ENCODE measurements at regions not wholly inside any gene's neighbourhood (a gene's known extent, or its start where the extent isn't known, plus 50 kb on each side); places are given as distances from the start of the nearest gene placed in this dataset.

DNA sequence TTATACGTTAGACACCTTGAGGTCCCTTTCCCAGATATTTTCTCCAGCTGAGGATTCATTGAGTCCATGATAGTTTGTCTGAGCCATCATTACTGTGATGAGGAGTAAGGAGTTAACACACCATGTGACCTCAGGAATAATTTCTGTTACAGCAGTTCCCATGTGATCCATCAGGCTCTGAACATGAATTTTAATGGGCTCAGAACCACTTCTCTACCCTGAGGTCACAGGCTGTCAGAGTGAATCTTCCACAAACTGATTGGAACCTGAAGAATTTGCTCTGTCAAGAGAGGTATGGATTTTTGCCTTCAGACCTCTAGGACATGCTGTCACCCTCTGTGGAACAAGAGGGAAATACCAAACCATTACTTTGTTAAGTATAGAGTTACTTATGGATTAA, 81.0 kb downstream of the NTMT2 start:
- Histone ChIP-seq H3K36me3 (no peaks in the 10 kb centered on the region), H3K27ac (no peak overlapping the region), H3K27me3 (no peaks in the 10 kb centered on the region), H3K4me3 (no peak overlapping the region), H3K9me3 (no peaks in the 10 kb centered on the region), H3K4me1 (no peaks in the 10 kb centered on the region)
- no peak for TF ChIP-seq POLR2A (IDR thresholded peaks at IDR 0.05)
- TF ChIP-seq, protein P1, sequence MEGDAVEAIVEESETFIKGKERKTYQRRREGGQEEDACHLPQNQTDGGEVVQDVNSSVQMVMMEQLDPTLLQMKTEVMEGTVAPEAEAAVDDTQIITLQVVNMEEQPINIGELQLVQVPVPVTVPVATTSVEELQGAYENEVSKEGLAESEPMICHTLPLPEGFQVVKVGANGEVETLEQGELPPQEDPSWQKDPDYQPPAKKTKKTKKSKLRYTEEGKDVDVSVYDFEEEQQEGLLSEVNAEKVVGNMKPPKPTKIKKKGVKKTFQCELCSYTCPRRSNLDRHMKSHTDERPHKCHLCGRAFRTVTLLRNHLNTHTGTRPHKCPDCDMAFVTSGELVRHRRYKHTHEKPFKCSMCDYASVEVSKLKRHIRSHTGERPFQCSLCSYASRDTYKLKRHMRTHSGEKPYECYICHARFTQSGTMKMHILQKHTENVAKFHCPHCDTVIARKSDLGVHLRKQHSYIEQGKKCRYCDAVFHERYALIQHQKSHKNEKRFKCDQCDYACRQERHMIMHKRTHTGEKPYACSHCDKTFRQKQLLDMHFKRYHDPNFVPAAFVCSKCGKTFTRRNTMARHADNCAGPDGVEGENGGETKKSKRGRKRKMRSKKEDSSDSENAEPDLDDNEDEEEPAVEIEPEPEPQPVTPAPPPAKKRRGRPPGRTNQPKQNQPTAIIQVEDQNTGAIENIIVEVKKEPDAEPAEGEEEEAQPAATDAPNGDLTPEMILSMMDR (IDR thresholded peaks at IDR 0.05) = no peak
- WGBS, 2 donors = 46 to 65% methylated on average over 1 of the region's 1 CpG
- no peak for DNase-seq
- intact Hi-C loops (cut with DNase I) = no loop called here

- TF ChIP-seq, protein P1 (IDR thresholded peaks at IDR 0.05) = no peak
- TF ChIP-seq POLR2A (IDR thresholded peaks at IDR 0.05) = no peak
- H3K36me3 ChIP-seq = no peaks in the 10 kb centered on the region
- WGBS, 2 donors = 50 to 73% methylated on average over 1 of the region's 1 CpG
- H3K27me3 ChIP-seq = no peaks in the 10 kb centered on the region
- no peak for DNase-seq
- no peaks in the 10 kb centered on the region for H3K4me1 ChIP-seq
- intact Hi-C loops (cut with DNase I) = no loop called here
- no peak overlapping the region for H3K4me3 ChIP-seq
- H3K27ac ChIP-seq = no peak overlapping the region
- H3K9me3 ChIP-seq = no peaks in the 10 kb centered on the region
Observed at GRCh38 chr1:170230323-170230722, 84.6 kb downstream of the NTMT2 start.

- H3K4me1 ChIP-seq = no peaks in the 10 kb centered on the region
- no peak overlapping the region for H3K4me3 ChIP-seq
- no peaks in the 10 kb centered on the region for H3K27me3 ChIP-seq
- no peaks in the 10 kb centered on the region for H3K9me3 ChIP-seq
- no peaks in the 10 kb centered on the region for H3K36me3 ChIP-seq
- intact Hi-C loops (cut with DNase I) = no loop called here
- TF ChIP-seq POLR2A (IDR thresholded peaks at IDR 0.05) = no peak
- TF ChIP-seq, protein P1 (IDR thresholded peaks at IDR 0.05) = no peak
- H3K27ac ChIP-seq = no peak overlapping the region
- WGBS, 2 donors = 7 to 31% methylated on average over 1 of the region's 1 CpG
- DNase-seq = no peak
Observed at GRCh38 chr1:170231662-170232061, 85.9 kb downstream of the NTMT2 start.

- H3K4me3 ChIP-seq = no peak overlapping the region
- no peaks in the 10 kb centered on the region for H3K9me3 ChIP-seq
- TF ChIP-seq, protein P1 (IDR thresholded peaks at IDR 0.05) = no peak
- TF ChIP-seq POLR2A (IDR thresholded peaks at IDR 0.05) = no peak
- H3K36me3 ChIP-seq = no peaks in the 10 kb centered on the region
- no peaks in the 10 kb centered on the region for H3K27me3 ChIP-seq
- no peak overlapping the region for H3K27ac ChIP-seq
- intact Hi-C loops (cut with DNase I) = no loop called here
- peaks cover 0 to 12% (median 8%) of the 10 kb centered on the region in 3 donors for H3K4me1 ChIP-seq
- no peak for DNase-seq
- WGBS, 2 donors = 58 to 60% methylated on average over 7 of the region's 7 CpGs
Observed at GRCh38 chr1:170238704-170239391, 93.1 kb downstream of the NTMT2 start.

DNA sequence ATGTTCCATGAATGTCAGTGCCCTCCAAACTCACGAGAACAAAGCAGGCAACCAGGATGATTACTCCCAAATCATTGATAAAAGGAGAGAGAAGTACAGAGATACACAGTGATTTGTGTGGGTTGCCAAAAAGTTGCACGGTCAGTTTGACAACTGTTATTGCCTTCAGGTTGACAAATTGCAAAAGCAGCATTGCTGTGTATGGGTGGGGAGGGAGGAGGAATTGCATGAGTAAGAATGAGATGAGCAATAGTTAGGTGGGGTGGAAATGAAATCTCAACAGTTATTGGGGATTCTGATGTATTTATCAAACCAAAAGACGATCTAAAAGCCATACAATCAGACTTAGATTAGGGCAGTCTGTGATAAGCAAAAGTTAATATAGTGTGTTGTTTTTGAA, 93.7 kb downstream of the NTMT2 start:
- intact Hi-C loops (cut with DNase I) = no loop called here
- WGBS, 2 donors = 29 to 34% methylated on average over 3 of the region's 3 CpGs

More for the DNA sequence above, 93.7 kb downstream of the NTMT2 start:
- TF ChIP-seq, protein P1 (IDR thresholded peaks at IDR 0.05) = no peak
- TF ChIP-seq POLR2A (IDR thresholded peaks at IDR 0.05) = no peak
- Histone ChIP-seq H3K4me1 (peaks cover 0 to 12% (median 8%) of the 10 kb centered on the region in 3 donors), H3K27me3 (no peaks in the 10 kb centered on the region), H3K36me3 (no peaks in the 10 kb centered on the region), H3K9me3 (no peaks in the 10 kb centered on the region), H3K27ac (no peak overlapping the region), H3K4me3 (no peak overlapping the region)
- no peak for DNase-seq
